Neural cell (in vitro differentiated cells): ENCODE measurements at regions not wholly inside any gene's neighbourhood (a gene's known extent, or its start where the extent isn't known, plus 50 kb on each side); places are given as distances from the start of the nearest gene placed in this dataset.

Experiments
- H2AFZ ChIP-seq: fragments of 200-600, 300-800 bp; sonication (generic), shearing (Covaris generic); 2 replicates; pipeline ENCODE4 v1.6.0; 2014; ENCODE audit warnings: low read depth, mild to moderate bottlenecking, antibody characterized with exemption, low read length, moderate library complexity
- H3F3A ChIP-seq: fragments of 200-600 bp; shearing (Covaris generic); 2 replicates; pipeline ENCODE4 v1.6.1; 2016; ENCODE audit warnings: mild to moderate bottlenecking, moderate library complexity, mixed read lengths, antibody characterized with exemption, low read length; ENCODE audit not compliant: insufficient read depth, poor library complexity, severe bottlenecking
- H3K27ac ChIP-seq: fragments of 200-600, 300-800 bp; sonication (generic), shearing (Covaris generic); 2 replicates; pipeline ENCODE4 v1.5.1; 2014; ENCODE audit warnings: mild to moderate bottlenecking, low read length, moderate library complexity
- H3K27me3 ChIP-seq: fragments of 300-800, 200-600 bp; sonication (generic), shearing (Covaris generic); 2 replicates; pipeline ENCODE4 v1.6.0; 2014; ENCODE audit warnings: mild to moderate bottlenecking, low read depth, low read length, moderate library complexity; ENCODE audit not compliant: insufficient read depth
- H3K36me3 ChIP-seq: fragments of 300-800, 200-600 bp; sonication (generic), shearing (Covaris generic); 2 replicates; pipeline ENCODE4 v1.5.1; 2014; ENCODE audit warnings: mild to moderate bottlenecking, antibody characterized with exemption, low read length, moderate library complexity; ENCODE audit not compliant: insufficient read depth
- H3K4me2 ChIP-seq: fragments of 300-800, 200-600 bp; sonication (generic), shearing (Covaris generic); 2 replicates; pipeline ENCODE4 v1.6.0; 2014; ENCODE audit warnings: mild to moderate bottlenecking, low read length
- H3K4me3 ChIP-seq: fragments of 300-800, 200-600 bp; sonication (generic), shearing (Covaris generic); 2 replicates; pipeline ENCODE4 v1.5.1; 2014; ENCODE audit warnings: mild to moderate bottlenecking, low read length, moderate library complexity
- H3K79me2 ChIP-seq: fragments of 200-600 bp; shearing (Covaris generic); replicated peaks from 2 replicates; pipeline ENCODE4 v1.6.0; 2014; ENCODE audit warnings: mild to moderate bottlenecking, low read length, moderate library complexity; ENCODE audit not compliant: insufficient read depth
- H3K9ac ChIP-seq: fragments of 300-800, 200-600 bp; sonication (generic), shearing (Covaris generic); 2 replicates; pipeline ENCODE4 v1.6.1; 2016; ENCODE audit warnings: mild to moderate bottlenecking, low read length, mixed read lengths
- H3K9me2 ChIP-seq: fragments of 200-600 bp; shearing (Covaris generic); 2 replicates; pipeline ENCODE4 v1.6.1; 2016; ENCODE audit warnings: mild to moderate bottlenecking, low read length, mixed read lengths; ENCODE audit not compliant: insufficient read depth
- H3K9me3 ChIP-seq: fragments of 200-600, 300-800 bp; sonication (generic), shearing (Covaris generic); 2 replicates; pipeline ENCODE4 v1.6.1; 2016; ENCODE audit warnings: mild to moderate bottlenecking, mixed run types, low read length, moderate library complexity, mixed read lengths
- H4K20me1 ChIP-seq: fragments of 200-600 bp; shearing (Covaris generic); 2 replicates; pipeline ENCODE4 v1.6.1; 2016; ENCODE audit warnings: mild to moderate bottlenecking, mixed run types; ENCODE audit not compliant: insufficient read depth
- CTCF ChIP-seq: fragments of 450-650 bp; IDR thresholded peaks from 2 replicates; pipeline ENCODE4 v1.5.1; 2014; ENCODE audit warnings: antibody characterized with exemption, mild to moderate bottlenecking, moderate library complexity; ENCODE audit not compliant: poor library complexity, severe bottlenecking
- EP300 ChIP-seq: fragments of 450-650 bp; conservative IDR thresholded peaks from 2 replicates; pipeline ENCODE4 v1.6.1; 2014; ENCODE audit warnings: antibody characterized with exemption, mild to moderate bottlenecking, moderate library complexity; ENCODE audit not compliant: poor library complexity, severe bottlenecking
- EZH2 ChIP-seq: fragments of 200-600, 300-800 bp; shearing (Covaris generic), sonication (generic); IDR thresholded peaks from 2 replicates; pipeline ENCODE4 v1.6.1; 2014; ENCODE audit warnings: antibody characterized with exemption, low read length, borderline replicate concordance, mild to moderate bottlenecking; ENCODE audit not compliant: insufficient read depth, poor library complexity, severe bottlenecking
- MXI1 ChIP-seq: fragments of 450-650 bp; conservative IDR thresholded peaks from 2 replicates; pipeline ENCODE4 v1.6.1; 2014; ENCODE audit warnings: antibody characterized with exemption, mild to moderate bottlenecking; ENCODE audit not compliant: poor library complexity, severe bottlenecking
- POLR2AphosphoS5 ChIP-seq: IDR thresholded peaks from 2 replicates; pipeline ENCODE4 v1.6.1; 2012
- RAD21 ChIP-seq: fragments of 450-650 bp; conservative IDR thresholded peaks from 2 replicates; pipeline ENCODE4 v1.6.1; 2014; ENCODE audit warnings: antibody characterized with exemption, mild to moderate bottlenecking, moderate library complexity
- REST ChIP-seq: IDR thresholded peaks from 2 replicates; pipeline ENCODE4 v1.6.1; 2012; ENCODE audit warnings: borderline replicate concordance
- SMC3 ChIP-seq: fragments of 450-650 bp; conservative IDR thresholded peaks from 2 replicates; pipeline ENCODE4 v1.6.1; 2014; ENCODE audit warnings: antibody characterized with exemption, mild to moderate bottlenecking, moderate library complexity; ENCODE audit not compliant: poor library complexity
- TAF1 ChIP-seq: IDR thresholded peaks from 2 replicates; pipeline ENCODE4 v1.6.1; 2012; ENCODE audit warnings: low read depth

GRCh38 chr16:65519402-65519801 is 397.5 kb upstream of the CDH11 start:
- TF ChIP-seq CTCF (no peak), EP300 (no peak), TAF1 (no peak), REST (no peak), POLR2AphosphoS5 (no peak), RAD21 (no peak)
- Histone ChIP-seq H3K79me2 (no peaks in the 10 kb centered on the region), H4K20me1 (no peaks in the 10 kb centered on the region), H3K9me3 (no peaks in the 10 kb centered on the region), H3K4me2 (no peak overlapping the region), H3K4me3 (no peak overlapping the region), H3K27ac (no peak overlapping the region), H3K36me3 (no peaks in the 10 kb centered on the region), H3K27me3 (no peaks in the 10 kb centered on the region), H3F3A (no peaks in the 10 kb centered on the region), H3K9ac (no peak overlapping the region), H2AFZ (no peak overlapping the region), H3K9me2 (no peaks in the 10 kb centered on the region)

GRCh38 chr16:65515193-65515592 is 393.3 kb upstream of the CDH11 start:
- no peak overlapping the region for H2AFZ ChIP-seq
- H4K20me1 ChIP-seq, result no peaks in the 10 kb centered on the region
- no peaks in the 10 kb centered on the region for H3K9me3 ChIP-seq
- no peaks in the 10 kb centered on the region for H3K27me3 ChIP-seq
- no peak overlapping the region for H3K4me2 ChIP-seq
- H3K27ac ChIP-seq, result peak overlapping the region; percentile 75
- no peaks in the 10 kb centered on the region for H3K9me2 ChIP-seq
- no peaks in the 10 kb centered on the region for H3K36me3 ChIP-seq
- H3K79me2 ChIP-seq, result no peaks in the 10 kb centered on the region
- TF ChIP-seq SMC3, result no peak
- no peak for TF ChIP-seq EZH2
- no peak for TF ChIP-seq TAF1
- no peak for TF ChIP-seq EP300
- no peak for TF ChIP-seq RAD21
- TF ChIP-seq REST, result no peak
- no peak for TF ChIP-seq POLR2AphosphoS5
- no peak for TF ChIP-seq CTCF
- no peak for TF ChIP-seq MXI1
- H3K9ac ChIP-seq, result no peak overlapping the region
- no peaks in the 10 kb centered on the region for H3F3A ChIP-seq
- no peak overlapping the region for H3K4me3 ChIP-seq
